HG03064 (cell line): ENCODE measurements at regions not wholly inside any gene's neighbourhood (a gene's known extent, or its start where the extent isn't known, plus 50 kb on each side); places are given as distances from the start of the nearest gene placed in this dataset.
"Not testable (repeated sequence)": the region's sequence is repeated elsewhere in the genome, so short reads cannot be mapped to it uniquely, and the experiment has no call there.

Experiments used
- ATAC-seq: cut with Tn5 transposase; IDR thresholded peaks from one replicate; pipeline ENCODE4 v1.9.1; 2021; ENCODE audit warnings: low read depth; ENCODE audit not compliant: unreplicated experiment

GRCh38 chr20:7799862-7800261, 140.4 kb downstream of the HAO1 start:
- ATAC-seq: no peak

DNA sequence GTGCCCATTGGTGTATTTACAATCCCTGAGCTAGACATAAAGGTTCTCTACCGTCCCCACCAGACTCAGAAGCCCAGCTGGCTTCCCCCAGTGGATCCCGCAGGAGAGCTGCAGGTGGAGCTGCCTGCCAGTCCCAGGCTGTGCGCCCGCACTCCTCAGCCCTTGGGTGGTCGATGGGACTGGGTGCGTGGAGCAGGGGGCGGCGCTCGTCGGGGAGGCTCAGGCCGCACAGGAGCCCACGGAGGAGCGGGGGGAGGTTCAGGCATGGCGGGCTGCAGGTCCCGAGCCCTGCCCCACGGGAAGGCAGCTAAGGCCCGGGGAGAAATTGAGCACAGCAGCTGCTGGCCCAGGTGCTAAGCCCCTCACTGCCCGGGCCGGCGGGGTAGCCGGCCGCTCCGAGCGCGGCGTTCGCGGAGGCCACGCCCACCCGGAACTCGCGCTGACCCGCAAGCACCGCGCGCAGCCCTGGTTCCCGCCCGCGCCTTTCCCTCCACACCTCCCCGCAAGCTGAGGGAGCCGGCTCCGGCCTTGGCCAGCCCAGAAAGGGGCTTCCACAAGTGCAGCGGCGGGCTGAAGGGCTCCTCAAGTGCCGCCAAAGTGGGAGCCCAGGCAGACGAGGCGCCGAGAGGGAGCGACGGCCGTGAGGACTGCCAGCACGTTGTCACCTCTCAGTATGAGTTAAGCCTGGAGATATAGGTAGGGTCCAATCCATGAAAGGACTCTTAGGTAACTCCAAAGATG, 136.7 kb downstream of the HAO1 start:
- not testable (repeated sequence) for ATAC-seq

DNA sequence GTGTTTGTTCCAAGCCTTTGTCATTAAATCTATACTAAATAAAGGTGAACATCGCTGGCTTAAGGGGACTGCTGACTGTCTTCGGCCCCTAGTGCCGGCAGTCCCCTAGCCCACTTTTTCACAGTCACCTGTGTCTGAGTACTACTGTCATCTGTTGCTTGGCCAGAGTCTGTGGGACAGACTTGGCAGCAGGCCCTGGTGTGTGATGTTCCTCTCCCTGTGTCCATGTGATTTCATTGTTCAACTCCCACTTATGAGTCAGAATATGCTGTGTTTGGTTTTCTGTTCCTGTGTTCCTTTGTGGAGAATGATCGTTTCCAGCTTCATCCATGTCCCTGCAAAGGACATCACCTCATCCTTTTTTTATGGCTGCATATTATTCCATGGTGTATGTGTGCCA, 133.4 kb downstream of the HAO1 start:
- ATAC-seq: no peak

- no peak for ATAC-seq
Measured at GRCh38 chr20:7817286-7817685, 123.0 kb downstream of the HAO1 start.

DNA sequence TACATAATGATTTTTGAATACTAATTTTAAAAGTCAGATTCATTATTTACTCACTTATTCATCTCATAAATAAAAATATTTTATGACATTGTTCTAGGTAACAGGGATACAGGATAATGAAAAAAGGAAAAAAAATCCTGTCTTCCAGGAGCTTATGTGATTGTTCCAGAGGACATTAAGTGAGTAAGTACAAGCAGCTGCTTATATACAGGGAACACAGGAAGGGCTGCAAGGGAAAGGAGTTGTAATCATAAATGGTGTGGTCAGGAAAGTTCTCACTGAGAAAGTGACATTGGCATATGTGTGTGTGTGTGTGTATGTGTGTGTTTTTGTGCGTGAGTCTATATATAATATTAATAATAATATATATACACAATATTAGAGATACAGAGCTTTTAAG, 121.8 kb downstream of the HAO1 start:
- no peak for ATAC-seq

GRCh38 chr20:7820897-7821296, 119.4 kb downstream of the HAO1 start:
- no peak for ATAC-seq

GRCh38 chr20:7822772-7823171, 117.5 kb downstream of the HAO1 start:
- no peak for ATAC-seq

DNA sequence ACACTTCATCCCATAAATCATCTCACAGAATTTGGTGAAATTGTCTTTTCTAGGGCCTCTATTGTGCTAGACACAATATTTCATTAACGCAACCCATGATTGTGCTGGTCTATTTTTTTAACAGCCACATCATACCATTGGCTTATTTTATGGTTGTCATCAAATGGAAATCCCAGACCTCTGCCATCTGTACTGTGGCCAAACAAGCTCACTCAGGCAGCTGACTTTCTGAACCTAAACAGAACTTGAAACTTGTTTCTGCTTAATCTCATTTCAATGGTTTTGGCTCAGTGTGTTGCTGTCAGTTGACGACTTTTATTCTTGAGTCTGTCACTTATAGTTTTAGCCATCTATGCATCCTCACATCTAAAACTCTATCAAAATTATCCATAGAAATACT, 111.8 kb downstream of the HAO1 start:
- no peak for ATAC-seq

GRCh38 chr20:7829031-7829430, 111.2 kb downstream of the HAO1 start:
- no peak for ATAC-seq

DNA sequence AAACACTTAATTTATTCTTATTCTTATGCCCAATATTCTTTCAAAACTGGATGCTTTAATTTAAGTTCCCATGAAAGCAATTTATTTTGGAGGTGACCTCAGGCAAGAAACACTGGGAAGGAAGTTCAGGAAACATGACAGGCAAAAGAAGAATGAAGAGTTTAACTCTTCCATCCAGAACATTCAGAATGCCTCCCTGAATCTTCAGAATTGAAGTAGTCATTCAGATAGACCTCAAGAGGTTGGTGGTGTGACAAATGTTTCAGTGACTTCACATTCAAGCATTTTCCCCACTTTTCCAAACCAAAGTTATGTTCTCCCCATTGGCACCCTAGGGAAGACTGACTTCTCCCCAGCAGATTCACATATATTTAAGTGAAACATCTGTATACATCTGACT, 110.5 kb downstream of the HAO1 start:
- no peak for ATAC-seq
